PC-3 (cell line): ENCODE measurements at regions not wholly inside any gene's neighbourhood (a gene's known extent, or its start where the extent isn't known, plus 50 kb on each side); places are given as distances from the start of the nearest gene placed in this dataset.
A peak's percentile ranks its signal among the peaks of the same experiment; 100 is the strongest.

Experiments
- ATAC-seq: fragments of 200-7000 bp; cut with Tn5 transposase; 2 replicates; pipeline ENCODE4 v1.9.1; 2020; ENCODE audit warnings: mild to moderate bottlenecking, moderate library complexity
- BruUV-seq: library from RNA; stranded (reverse); fragments of 400-500 nt; replicated peaks from 2 replicates; lab custom pipeline; 2021; lab: Mats Ljungman, UMichigan
- CTCF ChIA-PET: fragments of 300-600 bp; sonication (Branson Sonifier 250); formaldehyde crosslinking; loops from one replicate; lab custom pipeline; 2022; ENCODE audit warnings: antibody characterized with exemption; lab: Charles Lee
- POLR2A ChIA-PET: fragments of 300-600 bp; sonication (Branson Sonifier 250); formaldehyde crosslinking; loops from one replicate; lab custom pipeline; 2022; ENCODE audit warnings: antibody characterized with exemption; ENCODE audit not compliant: unreplicated experiment; lab: Charles Lee
- DNase-seq: peaks from one replicate; pipeline ENCODE4 v3.0.0-alpha.2; 2015
- H2AFZ ChIP-seq: fragments of 300-600 bp; sonication (generic); 2 replicates; pipeline ENCODE4 v1.6.0; 2016; ENCODE audit warnings: antibody characterized with exemption, low read length
- H3F3A ChIP-seq: fragments of 300-600 bp; sonication (generic); one replicate; pipeline ENCODE4 v1.6.0; 2017; ENCODE audit warnings: antibody characterized with exemption, low read length, control low read depth, mild to moderate bottlenecking; ENCODE audit not compliant: unreplicated experiment
- H3K27ac ChIP-seq: fragments of 300-600 bp; sonication (generic); 2 replicates; pipeline ENCODE4 v1.5.1; 2016; ENCODE audit warnings: mild to moderate bottlenecking, low read length
- H3K27me3 ChIP-seq: fragments of 300-600 bp; sonication (generic); 2 replicates; pipeline ENCODE4 v1.6.1; 2016; ENCODE audit warnings: low read length, mixed read lengths
- H3K36me3 ChIP-seq: fragments of 300-600 bp; sonication (generic); 2 replicates; pipeline ENCODE4 v1.6.1; 2016; ENCODE audit warnings: low read depth, mixed run types, low read length, mixed read lengths
- H3K4me1 ChIP-seq: fragments of 300-600 bp; sonication (generic); 2 replicates; pipeline ENCODE4 v1.5.1; 2016; ENCODE audit warnings: low read length; ENCODE audit not compliant: insufficient read depth
- H3K4me2 ChIP-seq: fragments of 300-600 bp; sonication (generic); 2 replicates; pipeline ENCODE4 v1.6.0; 2016; ENCODE audit warnings: low read length
- H3K4me3 ChIP-seq: fragments of 300-600 bp; sonication (generic); 2 replicates; pipeline ENCODE4 v1.5.1; 2016; ENCODE audit warnings: mild to moderate bottlenecking, low read length, mixed read lengths
- H3K79me2 ChIP-seq: fragments of 300-600 bp; sonication (generic); 2 replicates; pipeline ENCODE4 v1.6.1; 2017; ENCODE audit warnings: low read length, mixed read lengths
- H3K9ac ChIP-seq: fragments of 300-600 bp; sonication (generic); 2 replicates; pipeline ENCODE4 v1.6.0; 2016; ENCODE audit warnings: mild to moderate bottlenecking, low read length
- H3K9me2 ChIP-seq: fragments of 300-600 bp; sonication (generic); replicated peaks from 2 replicates; pipeline ENCODE4 v1.6.1; 2016; ENCODE audit warnings: mixed run types, low read length, mixed read lengths
- H3K9me3 ChIP-seq: fragments of 300-600 bp; sonication (generic); 2 replicates; pipeline ENCODE4 v1.6.1; 2016; ENCODE audit warnings: low read length, mixed read lengths
- H4K20me1 ChIP-seq: fragments of 300-600 bp; sonication (generic); 2 replicates; pipeline ENCODE4 v1.6.1; 2016; ENCODE audit warnings: low read length, mixed read lengths
- CTCF ChIP-seq: fragments of 300-600 bp; sonication (generic); conservative IDR thresholded peaks from 2 replicates; pipeline ENCODE4 v1.5.1; 2017; ENCODE audit warnings: antibody characterized with exemption, low read depth, mild to moderate bottlenecking, low read length
- EZH2 ChIP-seq: fragments of 300-600 bp; sonication (generic); IDR thresholded peaks from one replicate; pipeline ENCODE4 v1.6.1; 2017; ENCODE audit warnings: antibody characterized with exemption, mild to moderate bottlenecking, low read length; ENCODE audit not compliant: unreplicated experiment
- EZH2phosphoT487 ChIP-seq: fragments of 300-600 bp; sonication (generic); IDR thresholded peaks from 2 replicates; pipeline ENCODE4 v1.6.1; 2018; ENCODE audit warnings: mild to moderate bottlenecking, antibody characterized with exemption, low read length, borderline replicate concordance
- intact Hi-C: fragments of 100-400 bp; cut with micrococcal nuclease; formaldehyde crosslinking; loops from 2 replicates; pipeline ENCODE4 v1.9.0; 2023

- BruUV-seq = no TSS peak
- no peak for ATAC-seq
- no peak overlapping the region for H3K9ac ChIP-seq
These were observed 750.3 kb downstream of the MAT2B start for GRCh38 chr5:164255598-164256213.

GRCh38 chr5:164256351-164256750 lies 750.9 kb downstream of the MAT2B start:
- Histone ChIP-seq H3K9me2 (no peaks in the 10 kb centered on the region), H3K36me3 (no peaks in the 10 kb centered on the region), H3F3A (no peaks in the 10 kb centered on the region), H2AFZ (no peak overlapping the region), H3K4me3 (no peak overlapping the region), H3K9ac (no peak overlapping the region), H4K20me1 (no peaks in the 10 kb centered on the region), H3K4me2 (no peak overlapping the region), H3K79me2 (no peaks in the 10 kb centered on the region), H3K27me3 (no peaks in the 10 kb centered on the region), H3K4me1 (no peaks in the 10 kb centered on the region), H3K9me3 (peaks cover 6% of the 10 kb centered on the region; the same call in 1 of the 2 replicates), H3K27ac (no peak overlapping the region)
- no peak; the same call in 1 of the 2 replicates for ATAC-seq
- BruUV-seq = no TSS peak
- CTCF ChIA-PET = no interaction called here
- no peak for TF ChIP-seq CTCF
- no peak for TF ChIP-seq EZH2
- TF ChIP-seq EZH2phosphoT487 = no peak
- intact Hi-C loops = no loop called here
- peak; percentile 41 for DNase-seq
- POLR2A ChIA-PET = no interaction called here

More at GRCh38 chr5:164255598-164256213, 750.3 kb downstream of the MAT2B start:
- no peak overlapping the region for H3K4me3 ChIP-seq
- no peak overlapping the region for H2AFZ ChIP-seq
- H3K9me3 ChIP-seq = peaks cover 3% of the 10 kb centered on the region; the same call in 1 of the 2 replicates
- no peak overlapping the region for H3K27ac ChIP-seq
- DNase-seq = no peak
- H4K20me1 ChIP-seq = no peaks in the 10 kb centered on the region
- no peaks in the 10 kb centered on the region for H3F3A ChIP-seq
- no peaks in the 10 kb centered on the region for H3K79me2 ChIP-seq
- ChIA-PET CTCF (no interaction called here), POLR2A (no interaction called here)
- no peak for TF ChIP-seq CTCF
- no peak for TF ChIP-seq EZH2phosphoT487
- no peak for TF ChIP-seq EZH2
- intact Hi-C loops = no loop called here
- H3K27me3 ChIP-seq = no peaks in the 10 kb centered on the region
- no peaks in the 10 kb centered on the region for H3K36me3 ChIP-seq
- H3K4me1 ChIP-seq = no peaks in the 10 kb centered on the region
- H3K4me2 ChIP-seq = no peak overlapping the region
- no peaks in the 10 kb centered on the region for H3K9me2 ChIP-seq

- Histone ChIP-seq H3K4me2 (no peak overlapping the region), H3F3A (no peaks in the 10 kb centered on the region), H3K9ac (no peak overlapping the region), H3K36me3 (no peaks in the 10 kb centered on the region), H3K4me3 (no peak overlapping the region), H3K27ac (no peak overlapping the region), H4K20me1 (no peaks in the 10 kb centered on the region), H3K4me1 (no peaks in the 10 kb centered on the region), H3K9me3 (peaks cover 6% of the 10 kb centered on the region; the same call in 1 of the 2 replicates), H3K9me2 (no peaks in the 10 kb centered on the region), H3K79me2 (no peaks in the 10 kb centered on the region), H2AFZ (no peak overlapping the region), H3K27me3 (no peaks in the 10 kb centered on the region)
- ATAC-seq (no peak), DNase-seq (no peak)
- no peak for TF ChIP-seq EZH2phosphoT487
- no peak for TF ChIP-seq CTCF
- no peak for TF ChIP-seq EZH2
- ChIA-PET CTCF (no interaction called here), POLR2A (no interaction called here)
- intact Hi-C loops = no loop called here
- no TSS peak for BruUV-seq
These were observed 751.5 kb downstream of the MAT2B start for GRCh38 chr5:164256954-164257353.
